HG02884 (cell line): ENCODE measurements at regions not wholly inside any gene's neighbourhood (a gene's known extent, or its start where the extent isn't known, plus 50 kb on each side); places are given as distances from the start of the nearest gene placed in this dataset.

Source experiments
- ATAC-seq: cut with Tn5 transposase; IDR thresholded peaks from one replicate; pipeline ENCODE4 v1.9.1; 2021; ENCODE audit warnings: mild to moderate bottlenecking, moderate library complexity; ENCODE audit not compliant: unreplicated experiment

DNA sequence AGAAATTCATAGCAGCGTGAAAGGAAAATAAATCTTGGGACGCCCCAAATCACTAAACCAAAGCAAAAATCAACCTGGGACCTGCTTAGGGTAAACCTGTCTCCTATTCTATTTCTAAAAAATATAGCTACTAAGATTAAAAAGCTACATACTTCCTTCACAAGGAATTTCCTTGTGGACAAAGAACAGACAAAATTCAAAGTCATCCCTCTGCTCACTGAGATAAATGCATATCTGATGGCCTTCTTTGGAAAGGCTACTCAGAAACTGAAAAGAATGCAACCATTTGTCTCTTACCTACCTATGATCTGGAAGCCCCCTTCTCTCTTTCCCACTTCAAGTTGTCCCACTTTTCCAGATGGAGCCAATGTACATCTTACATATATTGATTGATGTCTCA is 93.0 kb upstream of the CNOT2 start:
- no peak for ATAC-seq

DNA sequence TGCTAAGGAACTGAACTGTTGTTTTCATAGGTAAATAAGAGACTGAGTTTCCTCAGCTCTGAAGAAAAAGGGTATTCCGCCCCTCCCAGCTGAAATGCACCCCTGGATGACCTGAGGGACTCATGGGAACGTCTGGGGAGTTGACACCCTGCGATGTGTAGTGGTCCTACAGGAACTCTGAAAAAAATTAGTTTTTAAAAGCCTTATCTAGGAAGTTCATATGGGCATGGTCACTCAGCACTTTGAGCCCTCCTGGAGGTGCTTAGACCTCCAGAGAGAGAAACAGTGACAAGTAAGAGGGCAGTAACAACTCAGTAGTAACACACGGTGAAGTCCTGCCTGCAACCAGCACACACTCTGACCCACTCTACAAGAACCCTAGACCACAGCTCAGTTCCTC is 91.2 kb upstream of the CNOT2 start:
- ATAC-seq, result no peak

DNA sequence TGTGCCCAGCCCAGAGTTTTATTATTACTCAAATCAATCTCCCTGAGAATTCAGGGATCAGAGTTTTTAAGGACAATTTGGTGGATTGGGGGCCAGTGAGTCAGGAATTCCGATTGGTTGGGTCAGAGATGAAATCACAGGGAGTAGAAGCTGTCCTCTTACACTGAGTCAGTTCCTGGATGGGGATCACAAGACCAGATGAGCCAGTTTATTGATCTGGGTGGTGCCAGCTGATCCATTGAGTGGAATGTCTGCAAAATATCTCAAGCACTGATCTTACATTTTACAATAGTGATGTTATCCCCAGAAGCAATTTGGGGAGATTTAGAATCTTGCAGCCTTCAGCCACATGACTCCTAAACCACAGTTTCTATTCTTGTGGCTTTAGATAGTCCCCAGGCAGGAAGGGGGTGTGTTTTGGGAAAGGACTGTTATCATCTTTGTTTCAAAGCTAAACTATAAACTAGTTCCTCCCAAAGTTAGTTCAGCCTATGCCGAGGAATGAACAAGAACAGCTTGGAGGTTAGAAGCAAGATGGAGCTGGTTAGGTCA is 89.1 kb upstream of the CNOT2 start:
- ATAC-seq, result no peak

DNA sequence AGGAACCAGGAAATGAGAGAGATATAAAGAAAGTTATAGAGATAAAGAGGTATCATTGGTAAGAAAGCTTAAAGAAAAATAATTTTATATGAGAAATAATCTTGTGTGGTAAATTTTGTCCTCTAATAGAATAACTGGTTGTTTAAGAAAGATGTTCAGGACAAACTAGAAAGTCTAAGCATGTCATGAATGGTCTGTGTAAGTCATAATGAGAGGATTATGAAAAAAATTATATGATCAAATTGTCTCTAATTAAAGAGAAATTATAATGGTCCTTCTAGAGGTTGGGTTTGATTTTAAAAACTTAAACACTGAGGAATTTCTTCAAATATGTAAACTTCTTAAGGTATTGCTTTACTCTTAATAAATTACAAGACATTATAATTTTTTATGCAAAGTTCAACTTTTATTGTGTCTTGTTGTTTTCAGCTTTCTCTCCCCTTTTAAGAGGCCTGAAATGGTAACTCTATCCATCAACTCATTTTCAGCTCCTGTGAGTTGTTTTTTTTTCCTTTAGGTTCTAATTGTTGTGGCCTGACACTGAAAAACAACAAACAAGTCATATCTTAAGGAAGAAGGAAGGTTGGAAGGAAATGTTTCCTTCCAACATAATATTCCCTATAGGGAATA is 88.2 kb upstream of the CNOT2 start:
- ATAC-seq, result no peak

DNA sequence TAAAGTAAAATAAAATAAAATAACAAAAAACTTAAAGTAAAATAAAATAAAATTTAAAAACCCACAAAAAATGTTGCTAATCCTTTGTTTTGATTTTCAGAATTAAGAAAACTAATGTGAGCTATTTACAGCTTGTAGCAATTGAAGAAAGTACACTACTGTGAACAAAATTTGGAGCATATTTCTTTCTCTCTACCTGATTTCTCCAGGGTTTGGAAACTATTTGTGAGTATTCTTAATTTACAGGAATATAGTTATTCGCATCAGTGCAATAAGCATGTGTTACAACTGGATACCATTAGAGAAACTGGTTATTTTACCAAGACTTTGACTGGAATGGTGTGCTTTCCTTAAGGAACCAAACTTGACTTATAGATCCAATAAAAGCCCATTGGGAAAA is 86.1 kb upstream of the CNOT2 start:
- no peak for ATAC-seq

DNA sequence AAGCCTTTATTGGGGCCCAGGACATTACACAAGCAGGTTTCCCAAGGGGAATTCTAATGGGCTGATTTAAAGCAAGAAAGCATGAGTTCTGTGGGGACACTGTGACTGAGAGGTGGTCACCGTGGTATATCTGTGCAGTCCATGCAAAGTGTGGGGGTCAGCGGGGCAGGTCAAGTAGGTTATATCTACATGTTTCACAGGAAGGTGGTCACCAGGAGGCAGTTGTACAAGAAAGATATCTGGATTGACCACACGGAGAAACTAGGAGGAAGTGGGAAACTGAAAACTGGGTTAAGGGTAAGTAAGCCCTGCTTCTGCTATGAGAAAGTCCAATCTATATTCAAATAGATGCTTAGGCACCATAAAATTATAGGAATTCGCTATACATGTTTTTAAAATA is 77.8 kb upstream of the CNOT2 start:
- ATAC-seq, result no peak

DNA sequence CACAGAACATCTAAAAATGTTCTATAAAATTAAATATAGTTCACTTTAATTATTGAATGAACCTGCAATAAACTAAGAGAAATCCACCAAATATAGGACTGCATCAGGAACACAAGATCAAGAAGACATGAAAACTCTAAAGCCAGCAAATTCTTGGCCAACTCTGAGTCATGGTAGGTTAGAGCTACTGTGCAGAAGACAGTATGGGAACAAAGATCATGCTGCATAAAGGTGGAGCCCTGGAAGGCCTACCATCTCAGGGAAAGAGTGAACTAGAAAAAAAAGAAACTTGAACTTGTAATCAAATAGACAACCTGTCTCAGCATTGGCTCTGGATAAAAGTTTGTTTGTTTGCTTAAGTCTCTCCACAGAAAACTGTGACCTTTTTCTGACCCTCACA is 66.9 kb upstream of the CNOT2 start:
- no peak for ATAC-seq

DNA sequence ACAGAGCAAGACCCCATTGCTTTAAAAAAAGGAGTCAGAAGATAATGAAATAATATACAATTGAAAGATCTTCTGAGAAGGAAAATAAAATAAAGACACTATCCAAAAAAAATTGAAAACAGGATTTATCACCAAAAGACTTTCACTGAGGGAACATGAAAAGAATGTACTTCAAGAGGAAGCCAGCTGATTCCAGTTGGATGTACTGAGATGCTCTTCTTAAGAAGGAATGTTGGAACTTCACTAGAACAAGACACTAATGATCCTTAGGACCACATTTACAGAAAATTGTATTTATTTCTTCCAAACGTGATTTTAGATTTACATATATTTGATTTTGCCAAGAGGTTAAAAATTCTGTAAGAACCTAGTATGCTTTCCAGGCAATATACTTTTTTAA is 65.6 kb upstream of the CNOT2 start:
- ATAC-seq, result no peak

DNA sequence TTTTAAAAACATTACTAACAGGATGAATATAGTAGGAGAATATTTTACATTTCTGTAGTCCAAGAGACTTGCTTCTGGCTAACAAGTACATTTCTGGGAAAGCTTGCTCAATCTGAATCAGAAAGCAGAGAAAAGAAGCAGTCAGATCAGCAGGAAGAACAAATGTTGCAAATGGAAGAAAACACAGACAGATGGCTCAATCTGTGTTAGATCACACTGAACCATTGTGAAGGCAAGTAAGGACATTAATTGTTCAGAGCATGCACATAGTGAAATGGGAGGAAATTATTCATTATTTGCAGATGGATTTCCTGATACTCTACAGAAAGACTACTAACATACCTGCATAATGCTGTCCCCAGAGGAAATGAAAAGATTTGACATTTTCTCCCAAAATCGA is 65.2 kb upstream of the CNOT2 start:
- ATAC-seq, result no peak

DNA sequence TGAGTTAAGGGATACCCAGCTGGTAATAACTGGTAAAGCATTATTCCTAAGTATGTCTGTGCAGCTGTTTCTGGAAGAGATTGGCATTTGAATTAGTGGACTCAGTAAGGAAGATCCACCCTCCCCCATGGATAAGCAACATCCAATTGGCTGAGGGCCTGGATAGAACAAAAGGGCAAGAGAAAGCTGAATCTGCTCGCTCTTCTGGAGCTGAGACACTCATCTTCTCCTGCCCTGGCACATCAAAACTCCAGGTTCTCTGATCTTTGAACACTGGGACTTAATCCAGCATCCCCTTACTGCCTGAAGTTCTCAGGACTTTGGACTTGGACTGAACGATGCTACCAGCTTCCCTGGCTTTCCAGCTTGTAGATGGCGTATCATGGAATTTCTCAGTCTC is 63.1 kb upstream of the CNOT2 start:
- no peak for ATAC-seq

DNA sequence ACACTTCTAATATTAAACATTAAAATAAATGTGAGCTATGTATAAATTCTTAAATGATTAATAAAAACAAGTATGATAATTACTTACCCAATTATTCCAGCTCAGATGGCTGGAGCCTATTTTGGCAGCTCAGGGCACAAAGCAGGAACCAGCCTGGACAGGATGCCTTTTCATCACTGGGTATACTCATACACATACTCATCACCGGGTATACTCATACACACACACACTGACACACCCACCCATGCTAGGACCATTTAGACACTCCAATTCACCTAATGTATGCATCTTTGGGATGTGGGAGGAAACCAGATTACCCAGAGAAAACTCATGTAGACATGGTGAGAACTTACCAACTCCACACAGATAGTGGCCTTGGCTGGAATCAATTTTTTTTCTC is 57.9 kb upstream of the CNOT2 start:
- ATAC-seq, result no peak

DNA sequence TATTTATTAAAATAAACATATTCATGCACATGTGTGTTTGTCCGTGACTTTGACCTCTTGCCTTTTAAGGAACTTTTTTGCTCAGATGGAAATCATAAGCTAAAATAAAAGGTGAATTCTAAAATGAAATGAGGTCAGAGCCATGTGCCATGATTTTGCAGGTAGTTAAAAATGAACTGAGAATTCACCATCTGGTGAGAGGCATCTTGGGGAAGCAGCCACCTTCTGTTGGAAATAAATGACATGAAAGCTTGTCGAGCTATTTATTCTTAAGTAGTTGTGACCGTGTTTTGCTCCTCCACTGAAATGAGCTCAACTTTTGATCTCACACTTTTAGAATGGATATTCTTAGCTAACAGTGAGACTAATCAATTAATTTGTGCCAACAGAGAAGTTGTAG is 56.8 kb upstream of the CNOT2 start:
- no peak for ATAC-seq

DNA sequence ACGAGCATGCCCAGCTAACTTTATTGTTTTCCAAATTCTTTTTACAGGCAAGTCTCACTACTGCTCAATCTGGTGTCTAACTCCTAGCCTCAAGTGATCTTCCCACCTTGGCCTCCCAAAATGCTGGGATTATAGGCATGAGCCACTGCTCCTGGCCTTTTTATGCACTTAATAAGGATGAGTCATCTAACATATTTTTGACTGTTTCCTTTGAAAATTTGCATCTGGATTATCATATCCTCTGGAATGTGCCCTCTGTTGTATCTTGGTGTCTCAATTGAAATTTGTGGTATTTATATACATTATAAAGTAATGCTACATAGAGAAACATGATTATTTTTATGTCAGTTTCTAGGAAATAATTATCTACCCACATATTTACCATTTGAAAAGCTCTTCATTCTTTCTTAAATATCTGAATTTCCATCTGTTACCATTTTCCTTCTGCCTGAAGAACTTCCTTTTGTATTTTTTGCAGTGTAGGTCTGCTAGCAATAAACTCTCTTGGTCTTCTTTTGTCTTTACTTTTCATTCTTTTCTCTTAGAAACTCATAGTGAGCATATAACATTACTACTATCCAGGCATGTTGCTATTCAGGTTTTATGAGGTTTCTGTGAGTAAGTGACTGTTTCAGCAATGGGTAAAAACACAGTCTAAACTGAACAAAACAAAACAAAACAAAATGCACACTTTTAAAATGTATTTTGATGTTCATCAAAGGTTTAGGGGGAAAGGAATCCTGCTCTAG is 52.8 kb upstream of the CNOT2 start:
- ATAC-seq, result no peak
